ENCODE measurements at regions not wholly inside any gene's neighbourhood (a gene's known extent, or its start where the extent isn't known, plus 50 kb on each side); places are given as distances from the start of the nearest gene placed in this dataset.

DNA sequence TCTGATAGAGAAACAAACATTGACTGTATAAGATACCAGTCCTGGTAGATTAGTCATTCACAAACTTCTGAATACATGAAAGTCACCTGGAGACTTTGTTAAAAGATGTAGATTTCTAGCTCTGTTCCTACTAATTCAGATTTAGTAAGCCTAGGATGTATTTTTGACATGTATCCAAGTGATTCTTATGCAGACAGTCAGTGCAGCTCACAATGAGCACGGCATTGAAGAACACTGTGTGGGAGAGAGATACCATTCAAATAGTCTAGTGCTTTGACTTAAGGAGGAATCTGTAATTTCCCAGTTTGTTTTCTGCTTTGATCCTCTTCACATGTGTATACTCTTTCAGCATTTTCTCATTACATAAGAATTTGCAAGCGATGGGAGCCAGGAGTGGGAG lies 68.7 kb upstream of the STXBP6 start:
- H3K4me3 ChIP-seq (ENCODE audit: low read depth, low read length), result no peak overlapping the region
- DNase-seq (ENCODE audit: low read depth), result no peak
- TF ChIP-seq, protein P1, sequence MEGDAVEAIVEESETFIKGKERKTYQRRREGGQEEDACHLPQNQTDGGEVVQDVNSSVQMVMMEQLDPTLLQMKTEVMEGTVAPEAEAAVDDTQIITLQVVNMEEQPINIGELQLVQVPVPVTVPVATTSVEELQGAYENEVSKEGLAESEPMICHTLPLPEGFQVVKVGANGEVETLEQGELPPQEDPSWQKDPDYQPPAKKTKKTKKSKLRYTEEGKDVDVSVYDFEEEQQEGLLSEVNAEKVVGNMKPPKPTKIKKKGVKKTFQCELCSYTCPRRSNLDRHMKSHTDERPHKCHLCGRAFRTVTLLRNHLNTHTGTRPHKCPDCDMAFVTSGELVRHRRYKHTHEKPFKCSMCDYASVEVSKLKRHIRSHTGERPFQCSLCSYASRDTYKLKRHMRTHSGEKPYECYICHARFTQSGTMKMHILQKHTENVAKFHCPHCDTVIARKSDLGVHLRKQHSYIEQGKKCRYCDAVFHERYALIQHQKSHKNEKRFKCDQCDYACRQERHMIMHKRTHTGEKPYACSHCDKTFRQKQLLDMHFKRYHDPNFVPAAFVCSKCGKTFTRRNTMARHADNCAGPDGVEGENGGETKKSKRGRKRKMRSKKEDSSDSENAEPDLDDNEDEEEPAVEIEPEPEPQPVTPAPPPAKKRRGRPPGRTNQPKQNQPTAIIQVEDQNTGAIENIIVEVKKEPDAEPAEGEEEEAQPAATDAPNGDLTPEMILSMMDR (IDR thresholded peaks at IDR 0.05; ENCODE audit: low read depth, low read length, missing control alignments), result no peak
- in situ Hi-C loops (cut with HindIII; ENCODE audit: low sequenced_read_pairs), result no loop called here

GRCh38 chr14:25117342-25117741 lies 67.4 kb upstream of the STXBP6 start:
- in situ Hi-C loops (cut with HindIII; ENCODE audit: low sequenced_read_pairs), result no loop called here
- TF ChIP-seq, protein P1 (IDR thresholded peaks at IDR 0.05; ENCODE audit: low read depth, low read length, missing control alignments), result no peak
- DNase-seq (ENCODE audit: low read depth), result no peak
- H3K4me3 ChIP-seq (ENCODE audit: low read depth, low read length), result no peak overlapping the region

DNA sequence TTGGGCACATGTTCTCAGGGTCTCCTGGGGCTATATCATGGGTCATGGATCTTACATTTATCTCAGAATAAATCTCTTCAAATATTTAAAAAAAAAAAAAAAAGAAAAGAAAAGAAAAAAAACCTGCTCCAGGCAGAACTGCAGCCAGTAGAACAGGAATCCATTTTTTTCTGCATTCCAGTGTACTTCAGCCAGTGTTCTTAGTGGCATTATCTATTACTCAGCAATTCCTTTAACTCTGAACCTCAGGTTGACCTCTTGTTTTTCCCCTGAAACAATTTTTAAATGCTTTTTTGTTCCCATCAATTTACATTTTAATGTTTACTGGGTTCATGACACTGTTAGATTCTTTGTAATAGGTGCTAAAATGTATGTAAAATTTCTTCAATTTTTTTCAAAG lies 66.7 kb upstream of the STXBP6 start:
- no peak for DNase-seq (ENCODE audit: low read depth)
- H3K4me3 ChIP-seq (ENCODE audit: low read depth, low read length), result no peak overlapping the region
- TF ChIP-seq, protein P1 (IDR thresholded peaks at IDR 0.05; ENCODE audit: low read depth, low read length, missing control alignments), result no peak
- in situ Hi-C loops (cut with HindIII; ENCODE audit: low sequenced_read_pairs), result no loop called here

- no peak for DNase-seq (ENCODE audit: low read depth)
- in situ Hi-C loops (cut with HindIII; ENCODE audit: low sequenced_read_pairs), result no loop called here
- H3K4me3 ChIP-seq (ENCODE audit: low read depth, low read length), result no peak overlapping the region
- TF ChIP-seq, protein P1 (IDR thresholded peaks at IDR 0.05; ENCODE audit: low read depth, low read length, missing control alignments), result no peak
Observed at GRCh38 chr14:25113394-25113793, 63.4 kb upstream of the STXBP6 start.

DNA sequence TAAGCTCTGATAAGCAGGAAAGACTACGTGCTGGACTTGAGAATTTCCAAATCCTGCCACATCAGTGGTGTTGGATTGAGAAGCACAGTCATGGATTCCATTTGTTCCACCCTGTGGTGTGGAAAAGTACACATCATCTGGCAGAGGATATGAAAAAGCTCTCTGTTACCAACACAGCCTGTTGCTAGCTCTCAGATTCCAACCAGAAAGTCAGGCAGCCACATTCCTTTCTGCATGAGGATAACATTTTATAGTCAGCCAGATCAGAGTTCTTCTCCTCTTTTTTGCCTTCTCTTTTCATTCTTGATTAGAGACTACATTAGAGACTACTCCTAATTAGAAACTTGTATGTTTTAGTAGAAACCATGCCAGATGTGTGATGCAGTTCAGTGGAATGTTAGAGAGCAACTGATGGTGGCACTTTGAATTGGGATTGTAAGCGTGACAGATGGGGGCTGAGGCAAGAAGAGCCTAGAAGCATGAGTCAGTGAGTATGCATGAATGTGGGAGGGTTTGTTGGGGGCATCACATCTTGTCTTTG lies 61.2 kb upstream of the STXBP6 start:
- in situ Hi-C loops (cut with HindIII; ENCODE audit: low sequenced_read_pairs), result no loop called here
- TF ChIP-seq, protein P1 (IDR thresholded peaks at IDR 0.05; ENCODE audit: low read depth, low read length, missing control alignments), result no peak
- peak; percentile 92 for DNase-seq (ENCODE audit: low read depth)
- H3K4me3 ChIP-seq (ENCODE audit: low read depth, low read length), result no peak overlapping the region

DNA sequence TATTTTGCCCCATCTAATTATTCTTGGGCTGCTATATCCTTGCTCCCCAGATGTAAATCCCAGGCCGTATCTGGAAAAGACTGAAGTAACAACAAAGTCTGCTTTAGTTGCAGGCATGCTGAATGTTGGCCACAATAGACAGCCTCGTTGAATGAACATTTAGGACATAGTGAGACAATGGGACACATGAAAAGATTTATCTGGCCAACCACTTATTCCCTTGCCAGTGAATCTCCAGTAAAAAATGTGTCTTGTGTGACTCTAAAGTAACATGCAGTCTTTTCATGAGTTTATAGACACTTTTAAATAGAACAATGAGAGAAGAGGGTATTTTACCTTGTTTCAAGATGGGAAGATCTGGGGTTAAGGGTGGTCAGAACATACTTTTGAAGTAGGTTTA lies 60.2 kb upstream of the STXBP6 start:
- DNase-seq (ENCODE audit: low read depth), result no peak
- TF ChIP-seq, protein P1 (IDR thresholded peaks at IDR 0.05; ENCODE audit: low read depth, low read length, missing control alignments), result no peak
- in situ Hi-C loops (cut with HindIII; ENCODE audit: low sequenced_read_pairs), result no loop called here

DNA sequence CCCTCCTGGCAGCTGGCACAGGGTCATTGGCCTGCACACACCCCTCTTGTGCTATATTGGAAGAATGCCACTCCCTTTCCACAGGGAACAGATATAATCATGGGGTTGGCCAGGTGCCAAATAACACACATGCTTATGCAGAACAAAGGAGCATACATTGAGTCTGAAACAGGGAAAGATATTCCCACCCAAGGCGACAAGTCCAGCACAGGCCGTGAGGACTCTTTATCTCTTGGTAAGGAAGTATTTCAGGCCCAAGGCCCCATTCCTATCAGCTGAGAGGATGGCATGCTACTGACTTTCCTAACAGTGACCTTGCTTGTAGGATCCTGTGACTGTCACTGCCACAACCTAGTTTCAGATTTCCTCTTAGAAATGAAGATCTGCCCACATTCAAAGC lies 59.0 kb upstream of the STXBP6 start:
- TF ChIP-seq, protein P1 (IDR thresholded peaks at IDR 0.05; ENCODE audit: low read depth, low read length, missing control alignments), result no peak
- no peak for DNase-seq (ENCODE audit: low read depth)
- H3K4me3 ChIP-seq (ENCODE audit: low read depth, low read length), result no peak overlapping the region
- in situ Hi-C loops (cut with HindIII; ENCODE audit: low sequenced_read_pairs), result no loop called here

More for the DNA sequence above, 60.2 kb upstream of the STXBP6 start:
- H3K4me3 ChIP-seq (ENCODE audit: low read depth, low read length), result no peak overlapping the region
